Kidney epithelial cell (primary cell): ENCODE measurements at regions not wholly inside any gene's neighbourhood (a gene's known extent, or its start where the extent isn't known, plus 50 kb on each side); places are given as distances from the start of the nearest gene placed in this dataset.

ENCODE experiments used
- DNase-seq: peaks from one replicate; pipeline ENCODE4 v3.0.0-alpha.2; 2010; ENCODE audit warnings: low read depth
- H3K27me3 ChIP-seq: 2 replicates; pipeline ENCODE4 v1.6.0; 2011; ENCODE audit warnings: low read length; ENCODE audit not compliant: control insufficient read depth, insufficient read depth
- H3K36me3 ChIP-seq: 2 replicates; pipeline ENCODE4 v1.5.1; 2011; ENCODE audit warnings: low read length; ENCODE audit not compliant: control insufficient read depth, insufficient read depth
- H3K4me3 ChIP-seq: 2 replicates; pipeline ENCODE4 v1.5.1; 2011; ENCODE audit warnings: low read depth, mild to moderate bottlenecking, control low read depth, low read length
- TF ChIP-seq, protein P1 (sequence below): IDR thresholded peaks from 2 replicates; pipeline ENCODE4 v1.5.1; 2011; ENCODE audit warnings: mild to moderate bottlenecking, moderate library complexity, low read length, control low read depth, inconsistent platforms; ENCODE audit not compliant: insufficient read depth, poor library complexity, severe bottlenecking

DNA sequence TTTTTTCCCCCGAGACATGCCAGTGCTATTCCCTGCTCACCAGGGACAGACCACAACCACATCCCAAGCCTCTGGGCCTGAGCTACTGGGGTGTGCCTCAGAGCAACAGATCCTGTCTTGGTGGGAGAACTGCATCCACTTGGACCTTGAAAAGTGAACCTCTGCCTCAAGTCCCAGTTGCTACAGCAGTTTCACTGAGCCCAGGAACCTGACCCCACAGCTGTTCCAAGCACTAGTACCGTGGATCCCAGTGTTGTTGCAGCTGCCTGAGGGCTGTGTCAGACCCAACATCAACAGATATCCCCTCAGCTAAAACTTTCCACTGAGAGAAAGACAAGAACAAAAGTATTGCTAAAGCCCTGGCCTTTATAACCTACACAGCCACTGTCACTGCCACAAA is 373.0 kb downstream of the PLPP3 start:
- no peak for DNase-seq
- H3K4me3 ChIP-seq, result no peak overlapping the region
- H3K36me3 ChIP-seq, result no peaks in the 10 kb centered on the region
- H3K27me3 ChIP-seq, result no peaks in the 10 kb centered on the region
- TF ChIP-seq, protein P1, sequence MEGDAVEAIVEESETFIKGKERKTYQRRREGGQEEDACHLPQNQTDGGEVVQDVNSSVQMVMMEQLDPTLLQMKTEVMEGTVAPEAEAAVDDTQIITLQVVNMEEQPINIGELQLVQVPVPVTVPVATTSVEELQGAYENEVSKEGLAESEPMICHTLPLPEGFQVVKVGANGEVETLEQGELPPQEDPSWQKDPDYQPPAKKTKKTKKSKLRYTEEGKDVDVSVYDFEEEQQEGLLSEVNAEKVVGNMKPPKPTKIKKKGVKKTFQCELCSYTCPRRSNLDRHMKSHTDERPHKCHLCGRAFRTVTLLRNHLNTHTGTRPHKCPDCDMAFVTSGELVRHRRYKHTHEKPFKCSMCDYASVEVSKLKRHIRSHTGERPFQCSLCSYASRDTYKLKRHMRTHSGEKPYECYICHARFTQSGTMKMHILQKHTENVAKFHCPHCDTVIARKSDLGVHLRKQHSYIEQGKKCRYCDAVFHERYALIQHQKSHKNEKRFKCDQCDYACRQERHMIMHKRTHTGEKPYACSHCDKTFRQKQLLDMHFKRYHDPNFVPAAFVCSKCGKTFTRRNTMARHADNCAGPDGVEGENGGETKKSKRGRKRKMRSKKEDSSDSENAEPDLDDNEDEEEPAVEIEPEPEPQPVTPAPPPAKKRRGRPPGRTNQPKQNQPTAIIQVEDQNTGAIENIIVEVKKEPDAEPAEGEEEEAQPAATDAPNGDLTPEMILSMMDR, result no peak

DNA sequence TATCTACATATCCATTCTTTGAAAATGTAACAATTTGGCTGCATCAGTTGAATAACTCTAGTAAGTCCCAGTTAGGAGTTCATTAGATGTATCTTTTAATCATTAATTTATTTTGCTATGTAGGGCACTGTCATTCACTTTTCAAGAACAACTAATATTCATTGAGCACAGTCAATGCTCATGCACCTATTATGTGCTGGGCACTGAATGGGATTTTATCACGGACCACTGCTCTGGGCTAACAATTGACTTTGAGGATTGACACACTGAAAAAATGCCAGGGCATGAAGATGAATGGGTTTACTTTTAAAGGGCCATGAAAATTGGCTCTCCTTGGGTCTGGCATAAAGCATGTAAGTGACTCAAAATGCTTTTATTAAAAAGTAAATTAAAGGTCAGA is 375.2 kb downstream of the PLPP3 start:
- no peaks in the 10 kb centered on the region for H3K27me3 ChIP-seq
- TF ChIP-seq, protein P1, result no peak
- no peak for DNase-seq
- H3K4me3 ChIP-seq, result no peak overlapping the region
- no peaks in the 10 kb centered on the region for H3K36me3 ChIP-seq

DNA sequence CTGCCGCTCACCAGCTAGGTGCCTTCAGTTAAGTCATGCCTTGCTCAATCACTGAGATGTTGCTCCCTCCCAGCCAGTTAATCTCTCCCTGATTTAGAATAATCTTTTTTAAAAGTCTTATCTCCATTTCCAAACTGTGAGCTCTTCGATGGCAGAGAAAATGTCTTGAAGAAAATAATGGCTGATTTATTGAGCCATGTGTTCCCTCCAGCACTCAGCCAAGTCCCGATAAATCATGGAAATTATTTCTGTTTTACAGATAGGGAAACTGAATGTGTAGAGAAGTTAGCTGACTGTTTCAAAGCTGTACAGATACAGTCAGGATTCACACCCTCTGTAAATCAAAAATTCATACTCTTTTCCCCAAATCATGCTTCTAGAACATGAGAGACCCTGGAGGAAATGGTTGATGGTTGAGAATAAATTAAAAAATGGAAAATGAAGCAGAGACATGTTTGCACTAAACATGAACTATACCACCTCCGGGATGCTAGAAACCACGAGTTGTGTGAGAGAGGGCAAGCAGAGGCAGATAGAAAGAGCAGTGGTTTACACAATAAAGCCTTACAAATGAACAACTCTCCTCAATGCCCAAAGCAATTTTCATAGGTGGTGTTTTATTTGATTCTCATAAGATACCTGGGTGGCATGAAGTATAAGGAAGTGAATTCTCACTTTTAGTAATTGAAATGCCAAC is 376.4 kb downstream of the PLPP3 start:
- TF ChIP-seq, protein P1, result no peak
- Histone ChIP-seq H3K27me3 (no peaks in the 10 kb centered on the region), H3K36me3 (no peaks in the 10 kb centered on the region), H3K4me3 (no peak overlapping the region)
- DNase-seq, result no peak

DNA sequence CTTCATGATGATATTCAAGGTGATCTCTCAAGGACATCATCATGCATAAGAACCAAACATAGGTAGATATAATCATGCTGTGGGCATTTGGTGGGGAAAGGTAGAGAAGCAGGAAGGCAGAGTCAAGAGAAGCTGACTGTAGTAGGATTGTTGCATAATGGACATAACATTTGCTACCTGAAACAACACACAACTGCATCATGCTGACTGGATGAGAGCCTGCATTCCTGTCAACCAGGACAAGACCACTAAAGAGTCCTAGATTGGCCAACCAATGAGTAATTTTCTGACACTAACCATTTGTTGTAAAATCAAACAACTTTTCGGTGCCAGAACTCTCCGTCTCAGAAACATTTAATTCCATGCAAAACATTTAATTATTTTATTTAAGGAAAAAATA is 377.2 kb downstream of the PLPP3 start:
- Histone ChIP-seq H3K4me3 (no peak overlapping the region), H3K27me3 (no peaks in the 10 kb centered on the region), H3K36me3 (no peaks in the 10 kb centered on the region)
- TF ChIP-seq, protein P1, result no peak
- DNase-seq, result no peak

DNA sequence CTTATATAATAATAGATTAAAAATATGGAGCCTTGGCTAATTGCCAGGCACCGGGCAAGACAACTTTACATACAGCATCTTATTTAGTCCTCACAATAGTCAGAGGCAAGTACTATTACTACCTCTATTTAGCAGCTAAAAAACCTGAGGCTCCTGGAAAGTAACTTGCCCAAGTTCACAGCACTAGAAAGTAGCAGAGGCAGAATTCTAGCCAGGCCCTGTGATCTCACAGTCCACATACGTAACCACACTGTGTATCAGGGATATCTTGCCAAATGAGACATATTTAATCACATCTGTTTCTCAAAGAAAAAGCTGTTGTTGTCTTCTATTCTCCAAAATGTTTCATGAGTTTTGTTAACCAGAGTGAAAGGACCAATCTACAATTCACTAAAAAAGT is 378.5 kb downstream of the PLPP3 start:
- Histone ChIP-seq H3K27me3 (no peaks in the 10 kb centered on the region), H3K36me3 (no peaks in the 10 kb centered on the region), H3K4me3 (no peak overlapping the region)
- no peak for DNase-seq
- TF ChIP-seq, protein P1, result no peak

DNA sequence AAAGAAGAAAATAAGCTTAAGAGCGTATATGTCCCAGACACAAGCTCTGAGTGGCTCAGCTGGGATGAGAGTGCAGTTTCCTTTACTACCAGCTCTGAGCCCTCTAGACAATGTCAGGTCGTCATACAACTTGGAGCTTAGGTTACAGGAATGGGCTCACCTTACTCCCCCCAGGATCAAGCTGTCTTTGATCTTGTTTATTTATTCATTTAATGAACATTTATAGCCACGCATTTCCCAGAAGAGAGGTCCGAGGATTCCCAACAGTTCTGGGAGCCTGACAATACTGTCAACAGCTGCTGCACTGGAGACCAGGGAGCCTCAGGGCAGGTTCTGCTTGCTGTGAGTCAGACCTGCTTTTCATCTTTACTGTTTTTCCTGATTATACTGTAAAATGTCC is 378.9 kb downstream of the PLPP3 start:
- H3K27me3 ChIP-seq, result no peaks in the 10 kb centered on the region
- no peak overlapping the region for H3K4me3 ChIP-seq
- no peaks in the 10 kb centered on the region for H3K36me3 ChIP-seq
- DNase-seq, result no peak
- TF ChIP-seq, protein P1, result no peak
